IMR-90 (cell line): ENCODE measurements at regions not wholly inside any gene's neighbourhood (a gene's known extent, or its start where the extent isn't known, plus 50 kb on each side); places are given as distances from the start of the nearest gene placed in this dataset.

Experiments used
- BHLHE40 ChIP-seq: fragments of 150-350 bp; IDR thresholded peaks from 2 replicates; pipeline ENCODE4 v1.6.1; 2016; ENCODE audit warnings: mild to moderate bottlenecking, low read depth, low read length
- CEBPB ChIP-seq: IDR thresholded peaks from 2 replicates; pipeline ENCODE4 v1.6.1; 2012; ENCODE audit warnings: low read depth, low read length, improper control_type of control experiment
- FOS ChIP-seq: fragments of 150-350 bp; IDR thresholded peaks from 2 replicates; pipeline ENCODE4 v1.6.1; 2016; ENCODE audit warnings: low read depth, low read length
- MAFK ChIP-seq: IDR thresholded peaks from 2 replicates; pipeline ENCODE4 v1.6.1; 2012; ENCODE audit warnings: low read depth, low read length, improper control_type of control experiment
- MAZ ChIP-seq: IDR thresholded peaks from 2 replicates; pipeline ENCODE4 v1.6.1; 2012; ENCODE audit warnings: low read depth, mild to moderate bottlenecking, low read length, improper control_type of control experiment, moderate library complexity, borderline replicate concordance
- MXI1 ChIP-seq: IDR thresholded peaks from 2 replicates; pipeline ENCODE4 v1.6.1; 2012; ENCODE audit warnings: low read depth, mild to moderate bottlenecking, low read length, moderate library complexity, borderline replicate concordance
- POLR2A ChIP-seq: IDR thresholded peaks from 2 replicates; pipeline ENCODE4 v1.6.1; 2012; ENCODE audit warnings: mild to moderate bottlenecking, low read depth, low read length
- RAD21 ChIP-seq: IDR thresholded peaks from 2 replicates; pipeline ENCODE4 v1.6.1; 2012; ENCODE audit warnings: low read length, improper control_type of control experiment
- RCOR1 ChIP-seq: IDR thresholded peaks from 2 replicates; pipeline ENCODE4 v1.6.1; 2012; ENCODE audit warnings: mild to moderate bottlenecking, low read length, improper control_type of control experiment; ENCODE audit not compliant: insufficient replicate concordance
- RFX5 ChIP-seq: IDR thresholded peaks from 2 replicates; pipeline ENCODE4 v1.8.0; 2012; ENCODE audit warnings: low read depth, mild to moderate bottlenecking, low read length, moderate library complexity
- SMC3 ChIP-seq: fragments of 150-350 bp; IDR thresholded peaks from 2 replicates; pipeline ENCODE4 v1.6.1; 2016; ENCODE audit warnings: low read depth, mild to moderate bottlenecking, antibody characterized with exemption, low read length, moderate library complexity
- TF ChIP-seq, protein P1 (sequence below): conservative IDR thresholded peaks from 2 replicates; pipeline ENCODE4 v1.5.1; 2012; ENCODE audit warnings: mild to moderate bottlenecking, low read depth, low read length, improper control_type of control experiment
- TF ChIP-seq, protein P2 (sequence below): fragments of 150-350 bp; IDR thresholded peaks from 2 replicates; pipeline ENCODE4 v1.6.1; 2016; ENCODE audit warnings: low read depth, mild to moderate bottlenecking, low read length, moderate library complexity, borderline replicate concordance
- TF ChIP-seq, protein P3 (sequence below): fragments of 150-350 bp; IDR thresholded peaks from 2 replicates; pipeline ENCODE4 v1.6.1; 2017; ENCODE audit warnings: mild to moderate bottlenecking, antibody characterized with exemption, low read length, low read depth

DNA sequence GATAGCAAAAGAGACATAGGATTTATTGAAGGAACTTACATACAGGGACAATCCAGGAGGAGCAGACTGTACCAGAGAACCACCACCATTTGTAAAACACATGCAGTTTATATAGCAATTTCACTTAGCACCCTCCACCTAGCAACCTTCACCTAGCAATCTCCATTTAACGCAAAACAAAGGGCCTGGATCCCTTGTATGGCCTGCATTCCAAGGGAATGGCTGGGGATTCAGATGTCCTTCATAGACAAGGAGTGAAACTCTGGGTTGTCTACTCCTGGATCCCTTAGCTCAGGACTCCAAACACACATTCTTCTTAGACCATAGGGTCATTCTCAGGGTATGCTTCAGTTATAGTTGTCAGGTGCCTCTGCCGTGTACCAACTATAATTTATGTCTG, 1324.9 kb downstream of the HACE1 start:
- TF ChIP-seq, protein P1, sequence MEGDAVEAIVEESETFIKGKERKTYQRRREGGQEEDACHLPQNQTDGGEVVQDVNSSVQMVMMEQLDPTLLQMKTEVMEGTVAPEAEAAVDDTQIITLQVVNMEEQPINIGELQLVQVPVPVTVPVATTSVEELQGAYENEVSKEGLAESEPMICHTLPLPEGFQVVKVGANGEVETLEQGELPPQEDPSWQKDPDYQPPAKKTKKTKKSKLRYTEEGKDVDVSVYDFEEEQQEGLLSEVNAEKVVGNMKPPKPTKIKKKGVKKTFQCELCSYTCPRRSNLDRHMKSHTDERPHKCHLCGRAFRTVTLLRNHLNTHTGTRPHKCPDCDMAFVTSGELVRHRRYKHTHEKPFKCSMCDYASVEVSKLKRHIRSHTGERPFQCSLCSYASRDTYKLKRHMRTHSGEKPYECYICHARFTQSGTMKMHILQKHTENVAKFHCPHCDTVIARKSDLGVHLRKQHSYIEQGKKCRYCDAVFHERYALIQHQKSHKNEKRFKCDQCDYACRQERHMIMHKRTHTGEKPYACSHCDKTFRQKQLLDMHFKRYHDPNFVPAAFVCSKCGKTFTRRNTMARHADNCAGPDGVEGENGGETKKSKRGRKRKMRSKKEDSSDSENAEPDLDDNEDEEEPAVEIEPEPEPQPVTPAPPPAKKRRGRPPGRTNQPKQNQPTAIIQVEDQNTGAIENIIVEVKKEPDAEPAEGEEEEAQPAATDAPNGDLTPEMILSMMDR, result no peak
- TF ChIP-seq POLR2A (no peak), CEBPB (no peak), RAD21 (no peak), SMC3 (no peak), BHLHE40 (no peak), RCOR1 (no peak), MXI1 (no peak), FOS (no peak), RFX5 (no peak), MAFK (no peak), MAZ (no peak)
- TF ChIP-seq, protein P2, sequence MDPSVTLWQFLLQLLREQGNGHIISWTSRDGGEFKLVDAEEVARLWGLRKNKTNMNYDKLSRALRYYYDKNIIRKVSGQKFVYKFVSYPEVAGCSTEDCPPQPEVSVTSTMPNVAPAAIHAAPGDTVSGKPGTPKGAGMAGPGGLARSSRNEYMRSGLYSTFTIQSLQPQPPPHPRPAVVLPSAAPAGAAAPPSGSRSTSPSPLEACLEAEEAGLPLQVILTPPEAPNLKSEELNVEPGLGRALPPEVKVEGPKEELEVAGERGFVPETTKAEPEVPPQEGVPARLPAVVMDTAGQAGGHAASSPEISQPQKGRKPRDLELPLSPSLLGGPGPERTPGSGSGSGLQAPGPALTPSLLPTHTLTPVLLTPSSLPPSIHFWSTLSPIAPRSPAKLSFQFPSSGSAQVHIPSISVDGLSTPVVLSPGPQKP, result no peak
- TF ChIP-seq, protein P3, sequence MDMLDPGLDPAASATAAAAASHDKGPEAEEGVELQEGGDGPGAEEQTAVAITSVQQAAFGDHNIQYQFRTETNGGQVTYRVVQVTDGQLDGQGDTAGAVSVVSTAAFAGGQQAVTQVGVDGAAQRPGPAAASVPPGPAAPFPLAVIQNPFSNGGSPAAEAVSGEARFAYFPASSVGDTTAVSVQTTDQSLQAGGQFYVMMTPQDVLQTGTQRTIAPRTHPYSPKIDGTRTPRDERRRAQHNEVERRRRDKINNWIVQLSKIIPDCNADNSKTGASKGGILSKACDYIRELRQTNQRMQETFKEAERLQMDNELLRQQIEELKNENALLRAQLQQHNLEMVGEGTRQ, result no peak
